A172 (cell line): ENCODE measurements at regions not wholly inside any gene's neighbourhood (a gene's known extent, or its start where the extent isn't known, plus 50 kb on each side); places are given as distances from the start of the nearest gene placed in this dataset.
"Not testable (repeated sequence)": the region's sequence is repeated elsewhere in the genome, so short reads cannot be mapped to it uniquely, and the experiment has no call there.

Experiments
- DNase-seq: peaks from one replicate; pipeline ENCODE4 v3.0.0-alpha.2; 2015; ENCODE audit warnings: low spot score

DNA sequence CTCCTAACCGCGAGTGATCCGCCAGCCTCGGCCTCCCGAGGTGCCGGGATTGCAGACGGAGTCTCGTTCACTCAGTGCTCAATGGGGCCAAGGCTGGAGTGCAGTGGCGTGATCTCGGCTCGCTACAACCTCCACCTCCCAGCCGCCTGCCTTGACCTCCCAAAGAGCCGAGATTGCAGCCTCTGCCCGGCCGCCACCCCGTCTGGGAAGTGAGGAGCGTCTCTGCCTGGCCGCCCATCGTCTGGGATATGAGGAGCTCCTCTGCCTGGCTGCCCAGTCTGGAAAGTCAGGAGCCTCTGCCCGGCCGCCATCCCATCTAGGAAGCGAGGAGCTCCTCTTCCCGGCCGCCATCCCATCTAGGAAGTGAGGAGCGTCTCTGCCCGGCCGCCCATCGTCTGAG, 58.8 kb upstream of the ANKRD30BL start:
- not testable (repeated sequence) for DNase-seq

DNA sequence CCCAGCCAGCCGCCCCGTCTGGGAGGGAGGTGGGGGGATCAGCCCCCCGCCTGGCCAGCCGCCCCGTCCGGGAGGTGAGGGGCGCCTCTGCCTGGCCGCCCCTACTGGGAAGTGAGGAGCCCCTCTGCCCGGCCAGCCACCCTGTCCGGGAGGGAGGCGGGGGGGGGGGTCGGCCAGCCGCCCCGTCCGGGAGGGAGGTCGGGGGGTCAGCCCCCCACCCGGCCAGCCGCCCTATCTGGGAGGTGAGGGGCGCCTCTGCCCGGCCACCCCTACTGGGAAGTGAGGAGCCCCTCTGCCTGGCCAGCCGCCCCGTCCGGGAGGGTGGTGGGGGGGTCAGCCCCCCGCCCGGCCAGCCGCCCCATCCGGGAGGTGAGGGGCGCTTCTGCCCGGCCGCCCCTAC, 60.1 kb upstream of the ANKRD30BL start:
- DNase-seq, result not testable (repeated sequence)

DNA sequence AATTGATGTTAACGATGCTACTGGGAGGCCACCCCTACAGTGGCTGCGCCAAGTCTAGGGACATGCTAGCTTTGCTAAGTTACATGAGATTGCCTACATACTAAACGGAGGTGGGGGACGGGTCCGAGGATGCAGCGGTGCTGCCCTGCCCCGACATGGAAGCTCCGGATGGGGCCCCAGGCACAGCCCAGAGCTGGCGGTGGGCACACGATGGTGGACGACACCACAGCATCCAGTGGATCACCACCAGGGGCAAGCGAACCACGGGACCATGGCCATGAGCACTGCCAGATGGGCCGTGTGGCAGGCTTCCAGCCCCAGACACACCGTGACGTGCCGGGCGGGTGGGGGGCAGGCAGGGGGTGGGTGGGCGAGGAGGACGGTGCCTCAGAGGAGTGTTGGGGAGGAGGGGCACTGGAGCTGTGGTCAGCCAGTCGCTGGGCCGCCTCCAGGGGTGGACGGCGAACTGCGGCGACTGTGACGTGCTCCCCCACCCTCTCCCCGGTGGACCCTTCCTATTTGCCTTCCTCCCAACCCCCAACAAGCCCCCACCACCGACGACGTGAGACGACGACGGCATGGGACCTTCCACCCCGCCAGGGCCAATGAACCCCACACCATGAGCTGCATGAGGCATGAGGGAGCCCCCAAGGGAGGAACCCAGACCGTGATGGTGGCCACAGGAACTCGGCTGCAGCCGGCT, 90.6 kb upstream of the ANKRD30BL start:
- no peak for DNase-seq

DNA sequence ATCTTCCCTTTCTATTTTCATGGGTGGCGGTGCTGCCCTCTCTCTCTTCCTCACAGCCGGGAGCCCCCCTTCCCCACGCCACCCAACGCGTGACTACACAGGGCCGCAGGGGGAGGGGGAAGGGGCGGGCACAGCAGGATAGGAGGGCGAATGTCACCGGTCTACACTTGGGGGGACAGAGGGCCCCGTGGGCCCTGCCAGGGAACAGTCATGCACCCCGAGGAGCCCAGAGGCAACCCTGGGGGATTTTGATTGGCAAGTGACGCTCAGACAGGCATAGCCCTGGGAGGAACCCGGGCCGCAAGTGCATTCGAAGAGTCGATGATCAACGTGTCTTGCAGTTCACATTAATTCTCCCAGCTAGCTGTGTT, 91.1 kb upstream of the ANKRD30BL start:
- DNase-seq, result no peak

DNA sequence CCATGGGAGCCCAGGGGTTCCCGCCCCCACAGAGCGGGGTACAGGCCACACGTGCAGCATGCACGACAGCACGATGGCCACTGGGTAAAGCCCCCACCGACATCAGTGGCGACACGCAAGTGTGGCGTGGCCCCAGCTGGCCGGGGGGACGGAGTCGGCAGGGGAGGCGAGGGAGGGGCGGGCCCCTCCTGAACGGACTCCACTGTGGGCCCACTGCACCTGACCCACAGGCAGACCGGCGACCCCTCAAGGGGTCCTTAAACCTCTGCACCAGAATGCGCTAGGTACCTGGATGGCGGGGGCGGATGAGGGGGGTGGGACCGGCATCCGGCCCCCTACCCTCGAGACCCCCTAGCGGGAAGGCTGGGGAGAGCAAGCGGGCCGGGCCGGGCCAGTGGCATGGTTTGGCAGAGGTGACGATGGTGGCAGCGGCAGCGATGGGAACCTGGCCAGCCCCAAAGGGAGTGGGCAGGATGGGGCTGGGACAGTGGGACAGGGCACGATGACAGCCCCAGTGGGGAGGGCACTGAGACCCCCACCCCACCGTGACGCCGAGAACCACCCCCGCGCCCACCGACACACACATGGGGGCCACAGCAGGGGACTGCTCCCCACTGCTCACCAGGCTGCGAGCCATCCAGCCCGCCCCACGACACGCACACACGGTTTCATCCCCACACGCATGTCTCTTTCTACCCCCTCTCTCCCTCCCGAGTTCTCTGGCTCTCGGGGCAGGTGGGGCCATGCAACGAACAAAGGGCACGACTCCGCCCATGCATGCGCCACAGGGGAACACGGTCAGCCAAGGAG, 91.9 kb upstream of the ANKRD30BL start:
- DNase-seq, result no peak

DNA sequence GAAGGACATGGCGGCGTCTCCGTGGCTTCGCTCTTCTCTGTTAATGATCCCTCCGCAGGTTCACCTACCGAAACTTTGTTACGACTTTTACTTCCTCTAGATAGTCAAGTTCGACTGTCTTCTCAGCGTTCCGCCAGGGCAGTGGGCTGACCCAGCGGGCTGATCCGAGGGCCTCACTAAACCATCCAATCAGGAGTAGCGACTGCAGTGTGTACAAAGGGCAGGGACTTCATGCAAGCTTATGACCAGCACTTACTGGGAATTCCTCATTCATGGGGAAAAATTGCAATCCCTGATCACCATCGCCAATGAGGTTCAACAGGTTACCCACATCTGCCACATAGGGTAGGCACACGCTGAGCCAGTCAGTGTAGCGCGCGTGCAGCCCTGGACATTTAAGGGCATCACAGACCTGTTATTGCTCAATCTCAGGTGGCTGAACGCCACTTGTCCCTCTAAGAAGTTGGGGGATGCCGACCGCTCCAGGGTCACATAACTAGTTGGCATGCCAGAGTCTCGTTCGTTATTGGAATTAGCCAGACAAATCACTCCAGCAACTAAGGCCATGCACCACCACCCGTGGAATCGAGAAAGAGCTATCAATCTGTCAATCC, 92.7 kb upstream of the ANKRD30BL start:
- DNase-seq, result not testable (repeated sequence)

DNA sequence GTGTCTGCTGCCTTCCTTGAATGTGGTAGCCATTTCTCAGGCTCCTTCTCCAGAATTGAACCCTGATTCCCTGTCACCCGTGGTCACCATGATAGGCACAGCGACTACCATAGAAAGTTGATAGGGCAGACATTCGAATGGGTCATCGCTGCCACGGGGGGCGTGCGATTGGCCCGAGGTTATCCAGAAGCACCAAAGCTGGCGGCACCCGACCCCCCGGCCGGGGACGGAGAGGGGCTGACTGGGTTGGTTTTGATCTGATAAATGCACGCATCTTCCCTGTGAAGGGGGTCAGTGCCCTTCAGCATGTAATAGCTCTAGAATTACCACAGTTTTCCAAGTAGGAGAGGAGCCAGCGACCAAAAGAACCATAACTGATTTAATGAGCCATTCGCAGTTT, 94.0 kb upstream of the ANKRD30BL start:
- DNase-seq, result no peak

DNA sequence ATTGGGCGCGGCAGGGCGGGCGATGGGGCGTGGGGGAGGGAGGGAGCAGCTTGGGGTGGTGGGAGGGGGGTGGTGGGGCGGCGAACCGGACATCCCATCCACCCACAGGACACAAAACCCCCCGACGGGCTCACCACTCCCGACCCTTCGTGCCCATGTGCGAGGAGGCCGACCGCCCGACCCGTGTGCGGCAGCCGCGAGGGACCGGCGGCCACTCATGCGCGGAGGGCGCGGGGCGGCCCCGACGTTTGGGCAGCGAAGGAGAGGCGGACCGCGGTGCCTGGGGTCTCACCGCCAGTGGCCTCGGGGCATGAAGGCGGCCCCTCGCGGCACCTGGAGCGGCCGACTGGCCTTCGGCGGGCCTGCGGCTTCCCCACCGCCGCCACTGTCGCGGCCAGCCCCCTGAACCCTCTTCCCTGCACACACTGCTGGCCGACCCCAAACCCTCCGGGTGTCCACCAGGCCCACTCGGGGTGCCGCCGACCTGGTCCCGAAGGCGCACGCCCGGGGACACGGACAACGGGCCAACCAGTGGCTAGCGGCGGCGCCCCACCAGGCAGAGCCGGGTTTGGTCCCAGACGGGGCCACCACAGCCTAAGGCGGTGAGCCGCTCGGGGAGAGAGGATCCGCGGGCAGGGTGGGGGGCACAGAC, 94.6 kb upstream of the ANKRD30BL start:
- DNase-seq, result no peak

DNA sequence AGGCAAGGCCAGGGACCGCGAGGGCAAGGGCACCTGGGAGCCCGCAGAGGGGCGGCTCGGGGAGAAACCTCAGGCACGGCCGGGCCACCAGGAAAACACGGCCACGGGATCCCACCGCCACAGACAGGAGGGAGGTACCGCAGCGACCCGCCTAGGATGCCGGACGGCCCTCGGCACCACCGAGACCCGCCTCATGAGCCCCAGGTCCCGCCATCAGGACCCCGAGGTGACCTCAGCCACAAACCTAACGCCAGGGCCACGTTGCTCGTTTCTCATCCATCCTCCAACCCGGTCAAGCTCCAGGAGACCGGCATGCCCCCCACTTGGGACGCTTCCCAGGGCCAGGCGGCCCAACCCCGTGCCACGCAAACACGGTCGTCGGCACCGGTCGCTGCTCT, 95.2 kb upstream of the ANKRD30BL start:
- DNase-seq, result not testable (repeated sequence)

DNA sequence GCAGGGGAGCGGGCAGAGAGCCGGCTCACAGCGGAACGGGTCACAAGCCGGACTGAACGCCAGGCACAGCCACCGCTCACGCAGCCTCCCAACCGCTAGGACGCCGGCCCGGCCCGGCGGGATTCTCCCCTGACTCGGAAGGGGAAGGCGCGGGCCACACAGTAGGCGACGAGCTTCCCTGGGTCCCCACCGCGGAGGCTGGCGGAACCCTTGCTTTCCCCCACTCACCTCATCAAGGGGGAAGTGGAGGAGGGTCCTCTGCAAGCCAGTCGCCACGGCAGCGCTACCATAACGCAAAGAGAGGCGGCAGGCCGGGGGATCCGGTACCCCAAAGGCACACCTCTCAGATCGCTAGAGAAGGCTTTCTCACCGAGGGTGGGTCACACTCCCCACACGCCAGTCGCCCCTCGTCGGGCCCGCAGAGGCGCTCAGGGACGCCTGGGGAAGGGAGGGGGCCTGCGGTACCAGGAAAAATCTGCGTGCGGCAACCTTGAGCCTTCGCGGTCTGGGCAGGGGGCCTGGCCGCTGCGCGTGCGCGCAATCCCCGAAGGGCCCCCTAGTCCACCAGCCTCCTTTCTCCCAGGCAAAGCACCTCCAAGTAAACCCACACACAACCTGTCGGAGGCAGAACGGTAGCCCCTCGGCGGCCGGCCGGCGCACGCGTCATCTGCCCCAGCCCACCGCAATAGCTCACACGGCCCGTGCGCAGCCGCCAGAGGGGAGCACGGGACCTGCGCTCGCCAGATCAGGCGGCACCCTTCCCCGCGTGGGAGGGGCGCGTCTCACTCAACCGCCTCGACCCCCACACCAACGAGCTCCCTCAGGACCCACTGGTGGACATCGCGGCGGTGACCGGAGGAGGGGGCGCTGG, 95.8 kb upstream of the ANKRD30BL start:
- DNase-seq, result not testable (repeated sequence)

DNA sequence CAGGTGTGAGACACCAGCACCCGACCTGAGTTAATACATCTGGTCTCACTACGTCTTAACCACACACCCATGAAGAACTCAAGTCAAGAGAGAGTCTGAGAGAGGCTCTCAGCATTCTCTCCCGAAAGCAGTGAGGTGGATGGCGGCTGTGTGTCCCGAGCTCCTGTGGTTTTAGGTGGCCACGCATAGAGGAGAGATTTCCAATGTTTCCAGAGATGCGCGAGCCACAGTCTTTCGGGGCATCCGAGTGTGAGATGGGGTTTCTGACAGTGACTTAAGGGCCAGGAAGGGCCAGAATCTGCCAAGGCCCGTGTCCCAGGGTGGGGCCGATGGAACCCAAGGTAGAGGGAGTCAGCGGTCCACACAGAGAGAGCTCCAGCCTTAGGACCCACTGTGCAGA, 97.5 kb upstream of the ANKRD30BL start:
- DNase-seq, result not testable (repeated sequence)

DNA sequence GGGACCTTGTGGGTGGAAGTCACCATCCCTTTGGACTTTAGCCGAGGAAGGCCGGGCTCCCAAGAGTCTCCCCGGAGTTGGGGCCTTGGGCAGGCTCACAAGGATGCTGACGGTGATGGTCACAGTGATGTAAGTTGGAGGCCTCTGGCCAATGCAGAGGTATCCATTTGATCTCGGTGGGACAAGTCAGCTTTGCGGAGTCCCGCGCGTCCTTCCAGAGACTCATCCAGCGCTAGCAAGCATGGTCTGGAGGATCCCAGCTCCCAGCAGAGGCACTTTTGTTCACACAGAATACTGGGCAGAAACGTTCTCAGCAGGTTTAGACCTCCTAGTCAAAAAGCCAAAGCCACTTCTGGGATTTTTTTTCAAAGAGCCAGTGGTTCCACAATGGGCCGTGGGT, 103.8 kb upstream of the ANKRD30BL start:
- not testable (repeated sequence) for DNase-seq

DNA sequence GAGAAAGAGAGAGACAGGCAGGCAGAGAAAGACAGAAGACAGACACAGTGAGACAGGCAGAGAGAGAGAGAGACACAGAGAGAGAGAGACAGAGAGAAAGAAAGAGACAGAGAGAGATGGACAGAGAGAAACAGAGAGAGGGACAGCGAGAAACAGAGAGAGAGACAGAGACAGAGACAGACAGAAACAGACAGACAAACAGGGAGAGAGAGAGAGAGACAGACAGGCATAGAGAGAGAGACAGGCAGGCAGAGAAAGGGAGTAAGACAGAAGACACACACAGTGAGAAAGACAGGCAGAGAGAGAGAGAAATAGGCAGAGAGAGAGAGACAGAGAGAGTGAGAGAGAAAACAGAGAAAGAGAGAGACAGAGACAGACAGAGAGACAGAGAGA, 105.3 kb upstream of the ANKRD30BL start:
- no peak for DNase-seq

DNA sequence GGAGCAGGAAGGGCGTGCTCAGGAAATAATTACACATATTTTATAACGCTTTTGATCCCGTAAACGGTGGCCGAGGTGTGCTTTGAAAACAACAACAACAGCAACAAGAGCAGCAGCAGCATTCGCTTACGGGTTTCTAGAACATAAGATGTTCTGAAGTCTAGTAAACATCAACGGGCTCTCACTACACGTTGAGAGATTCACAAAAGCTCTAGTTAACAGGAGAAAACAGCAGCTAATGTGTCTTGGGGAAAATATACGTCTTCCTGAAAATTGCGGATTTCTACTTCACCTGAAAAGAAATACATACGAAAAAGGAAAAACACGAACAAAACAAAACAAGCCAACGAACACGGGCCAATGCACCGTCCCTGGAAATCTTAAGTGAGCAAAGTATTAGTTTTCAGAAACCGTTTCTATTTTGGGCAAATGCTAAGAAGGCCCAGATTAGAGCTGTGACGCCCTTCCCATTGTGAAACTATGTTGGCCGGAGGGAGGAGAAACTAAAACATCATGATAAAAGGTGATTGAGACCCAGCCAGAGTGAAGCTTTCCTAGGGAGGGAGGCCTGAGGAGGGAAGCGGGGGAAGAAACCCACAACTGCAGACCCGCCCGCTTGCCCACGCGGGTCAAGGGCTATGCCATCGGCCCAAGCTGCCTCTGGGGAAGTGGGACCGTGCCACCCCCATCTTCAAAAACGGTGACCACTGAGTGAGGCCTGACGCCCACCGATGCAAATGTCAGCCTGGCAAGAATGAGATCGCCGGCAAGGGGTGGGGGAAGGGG, 105.9 kb upstream of the ANKRD30BL start:
- not testable (repeated sequence) for DNase-seq

DNA sequence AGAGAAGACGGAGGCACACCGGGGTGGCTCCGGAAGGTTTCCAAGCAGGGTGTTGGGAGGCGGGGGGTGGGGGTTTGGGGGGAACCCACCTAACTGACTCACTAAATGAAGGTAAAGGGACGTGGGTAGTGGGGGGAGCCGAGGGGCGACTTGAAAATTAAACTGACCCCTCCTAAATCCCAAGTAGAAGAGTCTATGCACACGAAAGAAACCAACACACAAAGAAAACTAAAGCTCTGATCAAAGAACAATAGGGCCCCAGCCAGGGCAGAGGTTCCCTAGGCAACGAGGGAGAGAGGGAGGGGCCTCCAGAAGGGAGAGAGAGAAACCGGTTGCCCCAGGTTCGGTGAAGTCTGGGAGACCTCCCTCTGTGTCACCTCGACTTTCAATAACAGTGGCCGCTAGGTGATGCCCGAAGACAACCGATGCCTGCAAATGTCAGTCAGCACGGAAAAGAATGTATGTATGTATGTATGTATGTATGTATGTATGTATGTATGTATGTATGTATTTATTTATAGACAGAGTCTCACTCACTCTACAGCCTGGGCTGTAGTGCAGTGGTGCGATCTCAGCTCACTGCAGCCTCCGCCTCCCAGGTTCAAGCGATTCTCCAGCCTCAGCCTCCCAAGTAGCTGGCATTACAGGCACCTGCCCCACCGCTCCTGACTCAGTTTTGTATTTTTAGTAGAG, 106.7 kb upstream of the ANKRD30BL start:
- DNase-seq, result not testable (repeated sequence)

DNA sequence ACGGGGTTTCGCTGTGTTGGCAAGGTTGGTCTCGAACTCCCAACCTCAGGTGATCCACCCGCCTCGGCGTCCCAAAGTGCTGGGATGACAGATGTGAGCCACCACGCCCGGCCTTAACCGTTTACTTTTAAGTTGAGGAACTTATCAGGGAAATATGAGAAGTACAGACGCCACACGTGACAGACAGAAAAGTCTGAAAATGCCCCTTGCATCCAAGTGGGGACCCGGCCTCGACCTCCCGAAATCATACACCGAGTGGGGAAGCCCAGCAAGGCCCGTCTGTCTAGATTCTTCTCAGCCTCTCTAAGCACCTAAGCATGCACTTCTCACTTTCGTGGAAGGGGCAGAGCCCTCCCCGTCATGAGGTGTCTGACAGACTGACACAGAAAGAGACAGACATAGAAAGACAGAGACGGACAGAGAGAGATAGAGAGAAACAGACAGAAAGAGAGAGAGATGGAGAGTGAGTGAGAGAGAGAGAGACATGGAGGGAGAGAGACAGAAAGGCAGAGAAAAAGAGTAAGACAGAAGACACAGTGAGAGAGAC, 107.3 kb upstream of the ANKRD30BL start:
- no peak for DNase-seq

DNA sequence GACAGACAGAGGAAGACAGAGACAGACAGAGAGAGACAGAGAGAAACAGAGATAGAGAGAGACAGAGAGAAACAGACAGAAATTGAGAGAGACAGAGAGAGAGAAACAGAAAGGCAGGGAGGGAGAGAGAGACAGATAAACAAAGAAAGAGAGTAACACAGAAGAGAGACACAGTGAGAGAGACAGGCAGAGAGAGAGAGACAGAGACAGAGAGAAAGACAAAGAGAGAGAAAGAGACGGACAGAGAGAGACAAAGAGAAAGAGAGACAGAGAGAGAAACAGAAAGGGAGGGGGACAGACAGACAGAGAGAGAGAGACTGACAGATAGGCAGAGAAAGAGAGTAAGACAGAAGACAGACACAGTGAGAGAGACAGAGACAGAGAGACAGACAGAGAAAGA, 108.5 kb upstream of the ANKRD30BL start:
- no peak for DNase-seq

DNA sequence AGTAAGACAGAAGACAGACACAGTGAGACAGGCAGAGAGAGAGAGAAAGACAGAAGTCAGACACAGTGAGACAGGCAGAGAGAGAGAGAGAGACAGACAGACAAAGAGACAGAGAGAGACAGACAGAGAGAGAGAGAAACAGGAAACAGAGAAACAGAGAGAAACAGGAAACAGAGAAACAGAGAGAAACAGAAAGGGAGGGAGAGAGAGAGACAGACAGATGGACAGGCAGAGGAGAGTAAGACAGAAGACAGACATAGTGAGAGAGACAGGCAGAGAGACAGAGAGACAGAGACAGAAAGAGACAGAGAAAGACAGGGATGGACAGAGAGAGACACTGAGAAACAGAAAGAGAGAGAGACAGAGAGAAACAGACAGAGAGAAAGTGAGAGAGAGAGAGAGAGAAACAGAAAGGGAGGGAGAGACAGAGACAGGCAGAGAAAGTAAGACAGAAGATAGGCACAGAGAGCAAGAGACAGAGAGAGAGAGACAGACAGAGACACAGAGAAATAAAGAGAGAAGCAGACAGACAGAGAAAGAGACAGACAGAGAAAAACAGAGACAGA, 109.3 kb upstream of the ANKRD30BL start:
- no peak for DNase-seq

DNA sequence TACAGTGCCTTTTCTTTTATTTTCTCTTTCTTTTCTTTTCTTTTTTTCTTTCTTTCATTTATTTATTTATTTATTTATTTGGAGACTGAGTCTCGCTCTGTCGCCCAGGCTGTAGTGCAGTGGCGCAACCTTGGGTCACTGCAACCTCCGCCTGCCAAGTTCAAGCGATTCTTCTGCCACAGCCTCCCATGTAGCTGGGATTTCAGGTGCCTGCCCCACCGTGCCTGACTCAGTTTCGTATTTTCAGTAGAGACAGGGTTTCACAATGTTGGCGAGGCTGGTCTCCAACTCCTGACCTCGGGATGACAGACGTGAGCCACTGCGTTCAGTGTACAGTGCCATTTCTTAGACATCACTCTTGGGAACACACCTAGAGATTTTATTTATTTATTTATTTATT, 110.0 kb upstream of the ANKRD30BL start:
- not testable (repeated sequence) for DNase-seq
